ENCODE measurements at regions not wholly inside any gene's neighbourhood (a gene's known extent, or its start where the extent isn't known, plus 50 kb on each side); places are given as distances from the start of the nearest gene placed in this dataset.

DNA sequence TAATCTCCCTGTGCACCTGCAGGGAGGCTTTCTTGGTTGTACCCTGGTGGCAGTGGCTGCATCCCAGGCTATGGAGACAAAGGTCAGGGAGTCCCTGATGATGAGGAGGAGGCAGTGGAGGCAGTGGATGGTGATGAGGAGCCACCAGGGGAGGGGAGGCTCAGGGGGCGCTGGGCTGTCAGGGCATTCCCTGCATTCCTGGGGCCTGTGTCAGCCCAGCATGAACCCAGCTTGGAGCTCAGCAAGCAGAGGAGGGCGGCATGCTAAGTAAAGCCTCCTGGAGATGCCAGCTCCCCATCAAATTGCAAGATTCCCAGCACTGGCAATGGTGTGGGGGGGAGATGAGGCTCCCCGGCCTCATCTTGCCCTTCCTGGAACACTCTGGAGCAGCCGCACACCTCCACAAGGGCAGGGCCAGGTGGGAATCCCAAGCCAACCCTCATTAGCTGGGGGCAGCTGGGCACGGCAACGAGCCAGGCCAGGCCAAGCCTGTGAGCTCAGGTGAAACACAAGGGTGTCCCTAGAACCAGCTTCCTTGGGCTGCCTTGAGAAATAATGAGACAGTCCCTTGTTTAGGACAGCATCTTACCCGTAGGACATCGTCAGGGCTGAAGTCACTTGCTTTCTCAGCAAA is 469.5 kb downstream of the MATN1 start:
- H3K9me3 ChIP-seq (ENCODE audit: control insufficient read depth in 2 of 2, low read length in 2 of 2) = no peaks in the 10 kb centered on the region
- no peak overlapping the region for H3K27ac ChIP-seq (ENCODE audit: low read depth in 2 of 2, low read length in 2 of 2)
- H3K36me3 ChIP-seq (ENCODE audit: control insufficient read depth in 2 of 2, insufficient read depth in 2 of 2, low read length in 2 of 2) = no peaks in the 10 kb centered on the region
- no peak overlapping the region for H3K4me3 ChIP-seq (ENCODE audit: low read length in 2 of 2)
- H3K27me3 ChIP-seq (ENCODE audit: control insufficient read depth in 2 of 2, insufficient read depth in 2 of 2, low read length in 2 of 2) = peaks cover 0 to 4% of the 10 kb centered on the region in 2 donors
- H3K9ac ChIP-seq (ENCODE audit: low read depth in 1 of 2, low read length in 2 of 2) = no peak overlapping the region
- no peaks in the 10 kb centered on the region for H3K4me1 ChIP-seq (ENCODE audit: control insufficient read depth in 2 of 2, insufficient read depth in 2 of 2, low read length in 2 of 2)

DNA sequence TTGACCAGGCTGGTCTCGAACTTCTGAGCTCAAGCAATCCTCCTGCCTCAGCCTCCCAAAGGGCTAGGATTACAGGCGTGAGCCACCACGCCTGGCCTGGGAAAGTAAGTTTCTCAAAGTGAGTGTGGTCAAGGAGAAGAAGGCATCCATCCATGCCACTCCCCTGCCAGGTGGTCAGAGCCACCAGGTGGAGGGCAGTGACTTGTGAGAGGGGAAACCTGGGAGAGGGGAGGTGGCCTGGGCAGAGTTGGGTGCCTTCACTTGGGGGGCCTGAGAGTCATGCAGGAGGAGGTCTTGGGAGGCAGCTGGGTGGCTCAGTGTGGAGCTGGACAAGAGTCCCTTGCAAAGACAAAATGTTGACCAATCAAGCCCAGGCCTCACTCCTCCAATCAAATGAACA is 470.0 kb downstream of the MATN1 start:
- Histone ChIP-seq H3K4me1 (ENCODE audit: control insufficient read depth in 2 of 2, insufficient read depth in 2 of 2, low read length in 2 of 2) (no peaks in the 10 kb centered on the region), H3K27ac (ENCODE audit: low read depth in 2 of 2, low read length in 2 of 2) (no peak overlapping the region), H3K27me3 (ENCODE audit: control insufficient read depth in 2 of 2, insufficient read depth in 2 of 2, low read length in 2 of 2) (peaks cover 0 to 4% of the 10 kb centered on the region in 2 donors), H3K9me3 (ENCODE audit: control insufficient read depth in 2 of 2, low read length in 2 of 2) (no peaks in the 10 kb centered on the region), H3K4me3 (ENCODE audit: low read length in 2 of 2) (no peak overlapping the region), H3K36me3 (ENCODE audit: control insufficient read depth in 2 of 2, insufficient read depth in 2 of 2, low read length in 2 of 2) (no peaks in the 10 kb centered on the region), H3K9ac (ENCODE audit: low read depth in 1 of 2, low read length in 2 of 2) (no peak overlapping the region)

DNA sequence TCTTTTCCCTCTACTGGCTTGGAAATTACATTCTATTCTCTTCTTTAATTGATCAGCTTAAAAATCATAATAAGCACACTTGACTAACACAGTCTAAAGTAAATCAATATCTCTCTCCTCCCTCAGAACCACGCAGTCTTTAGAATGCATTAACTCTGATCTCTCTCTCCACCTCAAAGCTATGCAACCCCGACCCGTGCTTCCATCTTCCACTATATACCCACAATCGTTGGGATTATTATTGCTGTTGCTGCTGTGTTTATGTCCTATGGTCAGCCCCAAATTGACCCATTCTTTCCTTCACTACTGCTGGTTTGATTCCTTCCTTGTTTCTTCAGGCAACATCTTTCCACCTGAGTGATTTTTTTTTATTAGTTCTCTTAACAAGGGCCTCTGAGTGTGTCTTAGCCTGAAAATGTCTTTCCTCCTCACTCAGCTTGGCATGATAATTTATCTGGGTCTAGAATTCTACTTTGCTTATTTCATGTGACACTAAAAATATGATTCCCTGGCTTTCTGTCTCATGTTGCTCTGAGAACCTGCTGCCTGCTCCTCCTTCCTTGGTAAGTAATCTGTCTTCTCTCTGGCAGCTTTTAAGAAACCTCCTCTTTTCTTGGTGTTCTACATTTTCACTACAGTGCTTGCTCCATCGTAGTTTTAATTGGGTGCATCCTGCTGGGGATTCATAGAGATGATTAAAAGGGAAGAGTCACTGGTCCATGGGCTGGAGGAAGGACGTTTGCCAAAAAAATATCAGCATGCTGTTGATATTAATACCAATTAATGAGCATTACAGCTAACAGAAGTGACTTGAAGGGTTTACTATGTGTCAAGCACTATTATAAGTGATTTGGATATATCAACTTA is 472.2 kb downstream of the MATN1 start:
- no peaks in the 10 kb centered on the region for H3K36me3 ChIP-seq (ENCODE audit: control insufficient read depth in 2 of 2, insufficient read depth in 2 of 2, low read length in 2 of 2)
- H3K27me3 ChIP-seq (ENCODE audit: control insufficient read depth in 2 of 2, insufficient read depth in 2 of 2, low read length in 2 of 2) = peaks cover 3 to 4% of the 10 kb centered on the region in 2 donors
- H3K27ac ChIP-seq (ENCODE audit: low read depth in 2 of 2, low read length in 2 of 2) = no peak overlapping the region
- H3K9me3 ChIP-seq (ENCODE audit: control insufficient read depth in 2 of 2, low read length in 2 of 2) = no peaks in the 10 kb centered on the region
- no peaks in the 10 kb centered on the region for H3K4me1 ChIP-seq (ENCODE audit: control insufficient read depth in 2 of 2, insufficient read depth in 2 of 2, low read length in 2 of 2)
- H3K9ac ChIP-seq (ENCODE audit: low read depth in 1 of 2, low read length in 2 of 2) = no peak overlapping the region
- no peak overlapping the region for H3K4me3 ChIP-seq (ENCODE audit: low read length in 2 of 2)

DNA sequence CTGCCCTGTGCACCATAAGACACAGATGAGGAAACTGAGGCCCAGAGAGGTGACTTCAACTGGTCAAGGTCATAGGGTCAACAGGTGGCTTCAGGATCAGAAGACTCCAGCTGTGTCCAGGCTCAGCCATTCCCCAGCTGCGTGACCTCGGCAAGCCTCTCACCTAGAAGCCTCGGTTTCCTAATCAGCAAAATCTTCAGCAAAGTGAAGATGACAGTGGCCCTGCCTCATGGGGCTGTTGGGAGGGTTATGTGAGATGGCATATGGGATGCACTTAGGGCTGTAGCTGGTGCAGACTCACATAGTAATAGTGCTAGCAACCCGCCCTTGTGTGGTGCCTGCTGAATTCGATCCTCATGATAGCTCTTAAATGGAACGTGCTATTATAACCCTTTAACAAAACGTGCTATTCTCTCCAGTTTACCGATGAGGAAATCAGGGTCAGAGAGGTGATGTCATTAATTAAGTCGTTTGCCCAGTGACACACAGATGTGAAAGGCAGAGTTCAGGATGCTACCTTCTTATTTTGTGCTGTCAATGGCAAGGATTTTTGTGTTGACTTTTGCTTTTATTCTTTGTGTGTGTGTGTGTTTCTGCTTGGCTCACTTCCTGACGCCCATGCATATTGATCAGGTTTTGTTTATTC is 472.9 kb downstream of the MATN1 start:
- H3K36me3 ChIP-seq (ENCODE audit: control insufficient read depth in 2 of 2, insufficient read depth in 2 of 2, low read length in 2 of 2) = no peaks in the 10 kb centered on the region
- no peaks in the 10 kb centered on the region for H3K9me3 ChIP-seq (ENCODE audit: control insufficient read depth in 2 of 2, low read length in 2 of 2)
- H3K27me3 ChIP-seq (ENCODE audit: control insufficient read depth in 2 of 2, insufficient read depth in 2 of 2, low read length in 2 of 2) = peaks cover 3 to 4% of the 10 kb centered on the region in 2 donors
- H3K27ac ChIP-seq (ENCODE audit: low read depth in 2 of 2, low read length in 2 of 2) = no peak overlapping the region
- no peaks in the 10 kb centered on the region for H3K4me1 ChIP-seq (ENCODE audit: control insufficient read depth in 2 of 2, insufficient read depth in 2 of 2, low read length in 2 of 2)
- no peak overlapping the region for H3K9ac ChIP-seq (ENCODE audit: low read depth in 1 of 2, low read length in 2 of 2)
- H3K4me3 ChIP-seq (ENCODE audit: low read length in 2 of 2) = no peak overlapping the region

DNA sequence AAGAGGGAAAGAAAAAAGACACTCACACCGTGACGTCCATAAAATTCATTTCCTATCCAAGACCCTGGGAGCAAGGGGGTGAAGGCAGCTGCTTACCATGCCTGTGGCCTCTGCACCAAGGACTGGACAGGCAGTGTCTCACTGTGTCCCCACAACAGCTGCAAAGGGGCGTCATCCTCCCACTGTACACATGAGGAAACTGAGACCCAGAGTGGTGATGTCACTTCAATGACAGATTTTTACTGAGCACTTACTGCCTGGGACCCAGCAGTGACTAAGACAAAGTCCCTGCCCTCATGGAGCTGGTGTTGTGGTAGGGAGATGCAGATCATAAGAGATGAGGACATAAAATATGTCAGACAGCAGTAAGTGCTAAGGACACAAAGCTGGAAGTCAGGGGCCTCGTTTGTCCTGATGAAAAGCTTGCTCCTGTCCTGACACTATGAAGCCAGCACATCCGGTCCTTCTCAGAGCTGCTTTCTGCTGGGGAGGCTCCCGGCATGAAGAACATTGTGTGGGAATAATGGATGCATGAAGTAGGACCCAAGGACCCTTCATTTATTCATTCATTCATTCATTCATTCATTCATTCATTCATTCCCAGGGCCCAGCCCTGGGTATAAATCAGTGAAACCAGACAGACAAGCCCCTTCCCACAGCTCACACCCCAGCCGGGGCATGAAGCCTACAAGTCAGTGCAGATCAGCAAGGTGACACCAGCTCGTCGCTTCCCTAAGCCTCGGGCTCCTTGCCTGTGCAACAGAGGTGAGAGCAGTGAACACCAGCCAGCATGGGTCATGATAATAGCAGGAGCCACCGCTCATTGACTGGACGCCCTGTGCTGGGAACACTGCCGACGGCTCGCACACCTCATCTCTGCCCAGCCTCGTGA is 473.7 kb downstream of the MATN1 start:
- Histone ChIP-seq H3K36me3 (ENCODE audit: control insufficient read depth in 2 of 2, insufficient read depth in 2 of 2, low read length in 2 of 2) (no peaks in the 10 kb centered on the region), H3K4me1 (ENCODE audit: control insufficient read depth in 2 of 2, insufficient read depth in 2 of 2, low read length in 2 of 2) (no peaks in the 10 kb centered on the region), H3K27me3 (ENCODE audit: control insufficient read depth in 2 of 2, insufficient read depth in 2 of 2, low read length in 2 of 2) (peaks cover 3 to 4% of the 10 kb centered on the region in 2 donors), H3K9me3 (ENCODE audit: control insufficient read depth in 2 of 2, low read length in 2 of 2) (no peaks in the 10 kb centered on the region), H3K9ac (ENCODE audit: low read depth in 1 of 2, low read length in 2 of 2) (no peak overlapping the region), H3K4me3 (ENCODE audit: low read length in 2 of 2) (no peak overlapping the region), H3K27ac (ENCODE audit: low read depth in 2 of 2, low read length in 2 of 2) (no peak overlapping the region)

DNA sequence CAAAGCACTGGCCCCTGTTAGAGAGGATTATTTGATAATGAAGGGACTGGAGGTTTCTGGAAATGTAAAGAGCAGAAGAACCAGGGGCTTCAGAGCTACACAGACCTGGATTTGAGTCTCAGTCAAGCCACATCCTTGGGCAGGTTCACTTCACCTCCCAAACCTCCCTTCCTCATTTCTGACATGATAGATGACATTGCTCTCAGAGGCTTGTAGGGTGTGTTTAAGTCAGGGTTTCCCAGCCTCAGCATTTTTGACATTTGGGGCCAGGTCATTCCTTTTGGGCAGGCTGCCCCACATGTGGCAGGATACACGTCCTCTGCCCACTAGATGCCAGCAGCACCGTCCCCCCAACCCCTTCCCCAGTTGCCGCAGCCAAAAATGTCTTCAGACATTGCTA is 474.6 kb downstream of the MATN1 start:
- no peak overlapping the region for H3K4me3 ChIP-seq (ENCODE audit: low read length in 2 of 2)
- no peaks in the 10 kb centered on the region for H3K9me3 ChIP-seq (ENCODE audit: control insufficient read depth in 2 of 2, low read length in 2 of 2)
- H3K36me3 ChIP-seq (ENCODE audit: control insufficient read depth in 2 of 2, insufficient read depth in 2 of 2, low read length in 2 of 2) = no peaks in the 10 kb centered on the region
- no peak overlapping the region for H3K27ac ChIP-seq (ENCODE audit: low read depth in 2 of 2, low read length in 2 of 2)
- H3K4me1 ChIP-seq (ENCODE audit: control insufficient read depth in 2 of 2, insufficient read depth in 2 of 2, low read length in 2 of 2) = no peaks in the 10 kb centered on the region
- H3K27me3 ChIP-seq (ENCODE audit: control insufficient read depth in 2 of 2, insufficient read depth in 2 of 2, low read length in 2 of 2) = peaks cover 4 to 5% of the 10 kb centered on the region in 2 donors
- H3K9ac ChIP-seq (ENCODE audit: low read depth in 1 of 2, low read length in 2 of 2) = no peak overlapping the region

DNA sequence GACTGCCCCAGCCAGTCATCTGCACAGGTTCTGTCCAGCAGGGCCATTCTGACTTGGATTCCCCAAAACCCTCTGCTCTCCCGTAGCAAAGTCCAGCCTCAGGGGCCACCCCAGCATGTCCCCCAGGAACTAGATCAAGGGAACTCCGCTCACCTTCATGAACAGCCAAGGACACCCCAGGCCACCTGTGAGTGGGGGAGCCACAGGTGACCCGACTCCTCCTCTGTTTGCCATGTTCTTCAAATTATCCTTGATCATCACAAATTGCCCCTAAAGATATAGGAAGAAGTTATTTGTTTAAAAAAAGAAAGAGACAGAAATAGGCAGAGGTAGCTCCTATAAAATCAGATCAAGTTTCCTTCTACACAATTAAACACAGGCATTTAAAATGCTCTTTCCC is 475.0 kb downstream of the MATN1 start:
- no peaks in the 10 kb centered on the region for H3K9me3 ChIP-seq (ENCODE audit: control insufficient read depth in 2 of 2, low read length in 2 of 2)
- H3K27me3 ChIP-seq (ENCODE audit: control insufficient read depth in 2 of 2, insufficient read depth in 2 of 2, low read length in 2 of 2) = peaks cover 4 to 6% of the 10 kb centered on the region in 2 donors
- H3K27ac ChIP-seq (ENCODE audit: low read depth in 2 of 2, low read length in 2 of 2) = no peak overlapping the region
- no peak overlapping the region for H3K9ac ChIP-seq (ENCODE audit: low read depth in 1 of 2, low read length in 2 of 2)
- no peaks in the 10 kb centered on the region for H3K36me3 ChIP-seq (ENCODE audit: control insufficient read depth in 2 of 2, insufficient read depth in 2 of 2, low read length in 2 of 2)
- no peak overlapping the region for H3K4me3 ChIP-seq (ENCODE audit: low read length in 2 of 2)
- H3K4me1 ChIP-seq (ENCODE audit: control insufficient read depth in 2 of 2, insufficient read depth in 2 of 2, low read length in 2 of 2) = no peaks in the 10 kb centered on the region

DNA sequence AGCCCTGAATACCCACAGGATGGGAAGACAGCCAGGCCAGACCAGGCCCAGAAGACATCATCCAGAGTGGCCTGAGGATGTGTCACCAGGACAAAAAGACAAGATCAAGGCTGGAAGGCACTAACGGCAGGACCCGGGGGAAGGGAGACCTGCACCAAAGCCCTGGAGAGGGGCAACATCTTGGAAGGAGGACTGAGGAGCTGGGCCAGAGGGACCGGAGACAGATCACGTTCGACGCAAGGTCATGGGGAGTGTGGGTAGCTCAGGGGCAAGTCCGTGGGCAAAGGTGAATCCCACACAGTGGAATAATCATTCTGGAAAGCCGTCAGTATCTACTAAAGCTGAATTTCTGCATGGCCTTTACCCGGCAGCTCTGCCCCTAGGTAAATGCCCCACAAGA is 478.6 kb downstream of the MATN1 start:
- Histone ChIP-seq H3K9ac (ENCODE audit: low read depth in 1 of 2, low read length in 2 of 2) (no peak overlapping the region), H3K4me1 (ENCODE audit: control insufficient read depth in 2 of 2, insufficient read depth in 2 of 2, low read length in 2 of 2) (no peaks in the 10 kb centered on the region), H3K36me3 (ENCODE audit: control insufficient read depth in 2 of 2, insufficient read depth in 2 of 2, low read length in 2 of 2) (no peaks in the 10 kb centered on the region), H3K27ac (ENCODE audit: low read depth in 2 of 2, low read length in 2 of 2) (no peak overlapping the region), H3K4me3 (ENCODE audit: low read length in 2 of 2) (no peak overlapping the region), H3K9me3 (ENCODE audit: control insufficient read depth in 2 of 2, low read length in 2 of 2) (no peaks in the 10 kb centered on the region), H3K27me3 (ENCODE audit: control insufficient read depth in 2 of 2, insufficient read depth in 2 of 2, low read length in 2 of 2) (peaks cover 4 to 9% of the 10 kb centered on the region in 2 donors)

DNA sequence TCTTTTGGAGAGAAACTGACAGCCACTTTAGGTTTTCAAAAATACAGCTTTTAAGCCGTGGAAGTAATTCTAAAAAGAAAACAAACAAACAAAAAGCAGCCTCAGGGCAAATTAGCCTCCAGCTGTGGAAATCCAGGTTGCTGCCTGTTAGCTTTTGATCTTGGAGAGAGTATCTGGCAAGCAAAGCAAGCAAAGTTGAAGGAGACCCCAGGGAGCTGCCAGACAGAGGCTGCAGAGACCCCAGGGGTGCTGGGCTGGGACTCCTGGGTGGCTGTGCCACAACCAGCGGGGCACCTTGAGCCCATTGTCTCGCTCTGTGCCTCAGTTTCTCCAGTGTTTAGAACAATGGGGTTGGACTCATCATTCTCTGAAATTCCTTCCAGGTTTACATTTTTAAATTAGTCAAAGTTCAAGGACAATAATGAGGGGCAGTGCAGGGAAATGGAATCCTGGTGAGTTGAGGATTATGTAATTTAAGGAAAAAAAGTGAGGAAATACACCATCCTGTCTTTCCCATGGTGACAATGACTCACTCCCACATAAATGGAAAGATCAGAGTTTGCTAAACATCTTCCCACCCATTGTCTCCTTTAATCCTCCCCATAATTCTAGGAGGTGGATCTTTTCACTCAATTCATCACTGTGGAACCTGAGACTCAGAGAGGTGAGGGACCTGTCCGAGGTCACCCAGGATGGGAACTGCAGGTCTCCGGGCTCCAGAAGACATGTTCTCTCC is 480.5 kb downstream of the MATN1 start:
- no peak overlapping the region for H3K27ac ChIP-seq (ENCODE audit: low read depth in 2 of 2, low read length in 2 of 2)
- no peaks in the 10 kb centered on the region for H3K36me3 ChIP-seq (ENCODE audit: control insufficient read depth in 2 of 2, insufficient read depth in 2 of 2, low read length in 2 of 2)
- no peaks in the 10 kb centered on the region for H3K4me1 ChIP-seq (ENCODE audit: control insufficient read depth in 2 of 2, insufficient read depth in 2 of 2, low read length in 2 of 2)
- peaks cover 0 to 6% of the 10 kb centered on the region in 2 donors for H3K27me3 ChIP-seq (ENCODE audit: control insufficient read depth in 2 of 2, insufficient read depth in 2 of 2, low read length in 2 of 2)
- H3K9me3 ChIP-seq (ENCODE audit: control insufficient read depth in 2 of 2, low read length in 2 of 2) = no peaks in the 10 kb centered on the region
- H3K9ac ChIP-seq (ENCODE audit: low read depth in 1 of 2, low read length in 2 of 2) = no peak overlapping the region
- no peak overlapping the region for H3K4me3 ChIP-seq (ENCODE audit: low read length in 2 of 2)

Data from mucosa of rectum (tissue), 2 donors.